ENCODE measurements at regions not wholly inside any gene's neighbourhood (a gene's known extent, or its start where the extent isn't known, plus 50 kb on each side); places are given as distances from the start of the nearest gene placed in this dataset.
"Not testable (repeated sequence)": the region's sequence is repeated elsewhere in the genome, so short reads cannot be mapped to it uniquely, and the experiment has no call there.

DNA sequence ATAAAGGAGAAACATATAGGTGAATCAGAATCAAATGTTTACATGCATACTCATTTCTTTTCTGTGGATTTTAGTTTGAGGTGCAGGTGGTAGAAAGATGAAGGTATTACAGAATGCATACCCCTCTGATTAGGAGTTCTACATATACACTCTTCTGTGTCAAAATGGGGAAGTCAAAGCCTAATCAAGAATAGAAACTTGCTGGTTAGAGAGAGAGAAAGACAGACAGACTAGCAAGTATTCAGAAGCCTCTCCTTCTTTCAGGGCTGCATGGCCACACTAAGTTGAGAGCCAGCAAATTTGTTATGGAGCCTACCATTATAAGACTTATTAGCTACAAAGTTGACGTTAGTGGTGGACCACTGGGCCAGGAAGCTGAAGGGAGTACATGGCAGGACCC is 358.3 kb upstream of the EYS start:
- no peaks in the 10 kb centered on the region for H3K27me3 Mint-ChIP-seq
- H3K27ac Mint-ChIP-seq: no peak overlapping the region
- H3K9me3 Mint-ChIP-seq: peaks cover 0 to 5% (median 0%) of the 10 kb centered on the region in 3 donors
- no peak overlapping the region for H3K4me3 Mint-ChIP-seq
- no peaks in the 10 kb centered on the region for H3K36me3 Mint-ChIP-seq
- no peaks in the 10 kb centered on the region for H3K4me1 Mint-ChIP-seq

DNA sequence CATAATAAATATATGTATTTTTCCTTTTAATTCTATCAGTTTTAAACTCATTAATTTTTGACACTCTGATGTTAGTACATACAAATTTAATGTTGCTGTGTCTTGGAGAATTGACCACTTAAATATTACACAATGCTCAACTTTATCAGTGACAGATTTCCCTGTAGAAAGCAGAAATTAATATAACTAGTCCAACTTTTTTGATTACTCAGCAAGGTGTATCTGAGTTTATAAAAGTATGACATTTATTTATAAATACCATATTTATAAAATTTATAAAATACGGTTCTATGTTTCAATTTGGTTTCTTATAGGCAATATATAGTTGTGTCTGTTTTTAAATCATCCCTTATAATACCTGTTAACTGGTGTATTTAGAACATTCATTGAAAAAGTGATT is 350.0 kb upstream of the EYS start:
- H3K4me3 Mint-ChIP-seq: no peak overlapping the region
- H3K36me3 Mint-ChIP-seq: peaks cover 2% of the 10 kb centered on the region
- no peak overlapping the region for H3K27ac Mint-ChIP-seq
- H3K27me3 Mint-ChIP-seq: no peaks in the 10 kb centered on the region
- H3K9me3 Mint-ChIP-seq: peaks cover 2 to 12% (median 7%) of the 10 kb centered on the region in 3 donors
- no peaks in the 10 kb centered on the region for H3K4me1 Mint-ChIP-seq

DNA sequence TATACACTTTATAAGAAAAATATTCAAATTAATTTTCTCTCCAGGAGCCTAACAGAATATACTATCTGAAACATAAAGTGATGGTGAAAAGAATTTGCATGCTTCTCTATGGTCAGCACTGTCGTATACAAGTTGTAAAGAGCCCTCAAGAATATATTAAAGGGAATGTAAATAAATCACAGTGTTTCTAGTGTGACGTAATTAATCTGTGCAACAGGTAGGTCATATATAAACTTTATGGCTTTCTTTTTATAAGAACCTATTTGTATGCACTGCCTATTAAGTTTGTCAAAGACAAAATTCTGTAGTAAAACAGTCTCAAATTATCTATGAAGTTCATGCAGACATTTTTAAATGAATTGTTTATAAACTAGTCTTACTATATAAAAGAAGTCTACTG is 347.9 kb upstream of the EYS start:
- Mint-ChIP-seq H3K4me3 (no peak overlapping the region), H3K4me1 (no peaks in the 10 kb centered on the region), H3K9me3 (peaks cover 2 to 12% (median 5%) of the 10 kb centered on the region in 3 donors), H3K27ac (no peak overlapping the region), H3K36me3 (peaks cover 2% of the 10 kb centered on the region), H3K27me3 (no peaks in the 10 kb centered on the region)

GRCh38 chr6:66051812-66052211 is 344.8 kb upstream of the EYS start:
- Mint-ChIP-seq H3K27ac (no peak overlapping the region), H3K27me3 (no peaks in the 10 kb centered on the region), H3K4me1 (no peaks in the 10 kb centered on the region), H3K4me3 (no peak overlapping the region), H3K9me3 (peaks cover 2 to 7% (median 4%) of the 10 kb centered on the region in 3 donors), H3K36me3 (peaks cover 2% of the 10 kb centered on the region)

- peaks cover 2% of the 10 kb centered on the region for H3K36me3 Mint-ChIP-seq
- no peaks in the 10 kb centered on the region for H3K27me3 Mint-ChIP-seq
- H3K9me3 Mint-ChIP-seq: peaks cover 2 to 10% (median 6%) of the 10 kb centered on the region in 3 donors
- H3K27ac Mint-ChIP-seq: no peak overlapping the region
- no peak overlapping the region for H3K4me3 Mint-ChIP-seq
- H3K4me1 Mint-ChIP-seq: no peaks in the 10 kb centered on the region
Observed at GRCh38 chr6:66048684-66049474, 341.9 kb upstream of the EYS start.

- H3K36me3 Mint-ChIP-seq: peaks cover 2% of the 10 kb centered on the region
- no peaks in the 10 kb centered on the region for H3K4me1 Mint-ChIP-seq
Observed at GRCh38 chr6:66032626-66033025, 325.6 kb upstream of the EYS start.

DNA sequence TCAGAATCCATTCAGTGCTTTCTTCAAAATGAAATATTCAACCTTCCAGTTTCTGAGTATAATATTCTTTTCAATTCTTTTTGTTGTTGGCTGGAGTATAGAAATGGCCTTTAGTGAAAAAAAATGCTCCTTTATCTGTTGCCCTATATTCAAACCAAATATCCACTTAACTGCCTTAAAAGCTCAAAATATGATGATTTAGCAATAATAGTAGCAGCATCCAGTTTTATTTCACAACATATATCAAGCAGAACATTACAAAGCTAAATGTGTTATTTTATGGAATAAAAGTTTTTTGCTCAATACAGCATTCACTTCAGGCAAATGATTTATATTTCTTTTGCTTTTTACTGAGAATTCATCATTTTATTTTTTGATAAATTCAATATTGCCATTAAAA is 322.4 kb upstream of the EYS start:
- H3K4me1 Mint-ChIP-seq: no peaks in the 10 kb centered on the region

More at GRCh38 chr6:66032626-66033025, 325.6 kb upstream of the EYS start:
- Mint-ChIP-seq H3K4me3 (no peak overlapping the region), H3K27me3 (no peaks in the 10 kb centered on the region), H3K27ac (no peak overlapping the region), H3K9me3 (peaks cover under 1 to 13% (median 6%) of the 10 kb centered on the region in 3 donors)

DNA sequence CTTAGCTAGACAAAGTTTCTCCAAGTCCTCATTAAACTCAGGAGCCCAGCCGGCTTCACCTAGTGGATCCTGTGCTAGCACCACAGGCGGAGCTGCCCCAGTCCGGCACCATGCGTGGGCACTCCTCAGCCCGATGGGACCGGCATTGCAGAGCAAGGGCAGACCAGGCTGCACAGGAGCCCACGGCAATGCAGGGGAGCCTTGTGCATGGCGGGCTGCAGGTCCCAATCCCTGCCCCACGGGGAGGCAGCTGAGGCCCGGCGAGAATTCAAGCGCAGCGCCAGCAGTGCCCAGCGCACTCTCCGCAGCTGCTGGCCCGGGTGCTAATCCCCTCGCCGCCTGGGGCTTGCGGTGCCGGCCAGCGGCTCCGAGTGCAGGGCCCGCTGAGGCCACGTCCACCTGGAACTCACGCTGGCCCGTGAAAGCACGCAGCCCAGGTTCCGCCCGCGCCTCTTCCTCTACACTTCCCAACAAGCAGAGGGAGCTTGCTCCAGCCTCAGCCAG is 292.3 kb upstream of the EYS start:
- Mint-ChIP-seq H3K4me1 (no peaks in the 10 kb centered on the region), H3K9me3 (peaks cover 0 to 8% (median 4%) of the 10 kb centered on the region in 3 donors), H3K27ac (no peak overlapping the region), H3K36me3 (no peaks in the 10 kb centered on the region), H3K27me3 (no peaks in the 10 kb centered on the region), H3K4me3 (no peak overlapping the region)

More for the DNA sequence above, 322.4 kb upstream of the EYS start:
- H3K9me3 Mint-ChIP-seq: peaks cover 0 to 7% (median 6%) of the 10 kb centered on the region in 3 donors
- H3K27me3 Mint-ChIP-seq: no peaks in the 10 kb centered on the region
- no peak overlapping the region for H3K4me3 Mint-ChIP-seq
- H3K36me3 Mint-ChIP-seq: peaks cover 2% of the 10 kb centered on the region
- no peak overlapping the region for H3K27ac Mint-ChIP-seq

DNA sequence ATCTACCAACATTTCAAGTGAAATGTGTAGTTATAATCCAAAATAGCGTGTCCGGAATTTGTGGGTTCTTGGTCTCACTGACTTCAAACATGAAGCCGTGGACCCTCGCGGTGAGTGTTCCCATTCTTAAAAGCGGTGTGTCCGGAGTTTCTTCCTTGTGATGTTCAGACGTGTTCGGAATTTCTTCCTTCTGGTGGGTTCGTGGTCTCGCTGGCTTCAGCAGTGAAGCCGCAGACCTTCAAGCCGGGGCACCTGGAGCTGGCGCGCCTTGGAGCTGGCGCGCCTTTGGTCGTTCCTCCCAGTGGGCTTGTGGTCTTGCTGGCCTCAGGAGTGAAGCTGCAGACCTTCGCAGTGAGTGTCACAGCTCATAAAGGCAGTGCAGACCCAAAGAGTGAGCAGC is 291.5 kb upstream of the EYS start:
- H3K9me3 Mint-ChIP-seq: peaks cover 0 to 8% (median 4%) of the 10 kb centered on the region in 3 donors
- no peaks in the 10 kb centered on the region for H3K27me3 Mint-ChIP-seq
- H3K4me1 Mint-ChIP-seq: no peaks in the 10 kb centered on the region
- H3K36me3 Mint-ChIP-seq: no peaks in the 10 kb centered on the region
- H3K4me3 Mint-ChIP-seq: no peak overlapping the region
- no peak overlapping the region for H3K27ac Mint-ChIP-seq

DNA sequence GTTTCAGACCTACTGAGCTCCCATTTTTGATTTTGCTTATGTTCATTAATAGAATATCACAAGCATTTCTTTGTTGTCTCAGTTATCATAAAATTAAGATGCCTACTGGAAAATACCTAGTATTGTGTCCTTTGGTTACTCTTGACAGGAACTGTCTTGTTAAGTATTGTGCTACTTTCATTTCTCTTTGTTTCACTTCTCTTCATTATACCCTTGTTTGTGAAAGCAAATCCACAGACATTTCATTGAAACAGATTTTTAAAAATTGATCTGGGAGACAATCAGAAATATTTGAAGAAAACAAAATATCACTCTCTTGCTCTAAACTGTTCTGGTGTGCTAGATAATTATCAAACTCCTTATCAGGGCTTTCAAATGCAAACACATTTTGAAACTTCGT is 290.5 kb upstream of the EYS start:
- Mint-ChIP-seq H3K36me3 (no peaks in the 10 kb centered on the region), H3K4me3 (no peak overlapping the region), H3K4me1 (no peaks in the 10 kb centered on the region), H3K27me3 (no peaks in the 10 kb centered on the region), H3K9me3 (peaks cover 0 to 15% (median 4%) of the 10 kb centered on the region in 3 donors), H3K27ac (no peak overlapping the region)

- no peak overlapping the region for H3K27ac Mint-ChIP-seq
- no peaks in the 10 kb centered on the region for H3K27me3 Mint-ChIP-seq
- H3K36me3 Mint-ChIP-seq: no peaks in the 10 kb centered on the region
- H3K4me3 Mint-ChIP-seq: no peak overlapping the region
- no peaks in the 10 kb centered on the region for H3K4me1 Mint-ChIP-seq
- peaks cover 0 to 11% (median 4%) of the 10 kb centered on the region in 3 donors for H3K9me3 Mint-ChIP-seq
Observed at GRCh38 chr6:65996096-65996495, 289.1 kb upstream of the EYS start.

DNA sequence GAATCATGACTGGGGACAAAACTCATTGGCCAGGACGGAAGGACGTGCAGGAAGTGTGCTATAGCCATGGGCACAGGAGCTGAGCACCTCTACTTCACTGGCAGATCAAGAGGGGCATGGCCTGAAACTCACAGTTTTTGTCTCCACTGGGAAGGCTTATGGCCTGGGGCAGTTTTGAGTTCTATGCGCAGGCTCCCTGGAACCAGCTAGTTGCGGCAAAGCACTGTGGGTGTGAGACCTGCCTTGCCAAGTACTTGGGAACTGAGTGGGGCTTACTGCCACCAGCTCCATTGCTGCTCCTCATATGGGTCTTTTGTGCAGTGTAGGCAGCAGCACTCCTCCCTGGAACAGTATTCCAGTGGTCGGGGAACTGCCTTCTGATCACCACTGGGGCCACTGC is 282.6 kb upstream of the EYS start:
- no peak overlapping the region for H3K27ac Mint-ChIP-seq
- no peaks in the 10 kb centered on the region for H3K27me3 Mint-ChIP-seq
- H3K9me3 Mint-ChIP-seq: peaks cover 0 to 11% (median 7%) of the 10 kb centered on the region in 3 donors
- H3K36me3 Mint-ChIP-seq: no peaks in the 10 kb centered on the region
- H3K4me1 Mint-ChIP-seq: no peaks in the 10 kb centered on the region
- H3K4me3 Mint-ChIP-seq: no peak overlapping the region

DNA sequence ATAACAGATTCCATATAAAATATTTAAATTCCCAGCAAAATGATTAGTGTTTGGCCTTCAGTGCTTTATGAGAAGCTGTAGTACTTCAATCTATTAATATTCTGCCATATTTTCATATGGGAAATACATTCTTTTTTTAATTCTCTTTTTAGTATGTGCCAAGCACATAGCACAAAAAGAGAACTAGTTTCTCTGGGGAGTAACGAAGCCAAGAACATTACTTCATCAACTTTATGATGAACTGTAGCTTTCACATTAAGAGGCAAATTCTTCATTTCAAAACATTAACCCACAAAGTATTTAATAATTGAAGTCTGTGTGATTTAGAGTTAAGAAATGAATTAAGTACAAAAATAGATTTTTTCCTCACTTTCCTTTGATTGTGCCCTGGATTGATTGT is 281.0 kb upstream of the EYS start:
- Mint-ChIP-seq H3K36me3 (no peaks in the 10 kb centered on the region), H3K27me3 (no peaks in the 10 kb centered on the region), H3K4me1 (no peaks in the 10 kb centered on the region), H3K27ac (no peak overlapping the region), H3K4me3 (no peak overlapping the region), H3K9me3 (peaks cover 0 to 9% (median 5%) of the 10 kb centered on the region in 3 donors)

DNA sequence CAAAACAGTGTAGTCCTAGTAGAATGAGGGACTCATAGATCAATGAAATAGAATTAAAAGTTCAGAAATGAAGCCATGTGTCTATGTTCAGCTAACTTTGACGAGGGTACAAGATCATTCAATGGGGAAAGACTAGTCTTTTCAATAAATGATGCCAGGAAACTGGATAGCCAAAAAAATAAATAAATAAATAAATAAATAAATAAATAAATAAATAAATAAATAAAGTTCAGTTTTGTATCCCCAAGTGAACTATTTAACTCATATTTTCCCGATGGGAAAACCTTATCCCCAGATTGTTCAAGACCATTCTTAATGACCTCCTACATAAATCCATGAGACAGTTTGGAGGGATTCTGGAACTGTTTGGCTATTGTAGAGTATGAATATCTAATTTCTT is 277.1 kb upstream of the EYS start:
- peaks cover 0 to 13% (median 12%) of the 10 kb centered on the region in 3 donors for H3K9me3 Mint-ChIP-seq
- no peaks in the 10 kb centered on the region for H3K4me1 Mint-ChIP-seq
- no peak overlapping the region for H3K4me3 Mint-ChIP-seq
- H3K36me3 Mint-ChIP-seq: peaks cover 4% of the 10 kb centered on the region
- H3K27me3 Mint-ChIP-seq: no peaks in the 10 kb centered on the region
- H3K27ac Mint-ChIP-seq: no peak overlapping the region

DNA sequence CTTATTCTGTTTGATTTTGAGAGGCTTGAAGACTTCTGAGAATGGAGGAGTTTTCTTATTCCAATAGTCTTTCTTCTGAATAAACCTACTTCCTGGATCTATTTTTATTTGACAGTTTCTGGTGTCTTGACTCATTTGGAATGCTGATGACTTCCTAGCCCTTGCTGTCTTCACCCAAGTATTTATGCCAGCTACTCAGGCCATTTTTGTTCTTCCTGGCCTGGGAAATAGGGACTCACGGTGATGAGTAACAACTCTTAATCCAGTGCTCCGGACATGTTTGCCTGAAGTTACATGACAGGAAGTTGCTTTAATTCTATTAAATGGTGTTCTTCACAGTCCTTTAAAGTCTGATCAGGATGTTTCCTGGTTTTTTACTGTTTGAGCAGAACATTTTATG is 272.1 kb upstream of the EYS start:
- Mint-ChIP-seq H3K4me1 (no peaks in the 10 kb centered on the region), H3K27ac (no peak overlapping the region), H3K36me3 (peaks cover 4% of the 10 kb centered on the region), H3K27me3 (no peaks in the 10 kb centered on the region), H3K9me3 (peaks cover 2 to 8% (median 4%) of the 10 kb centered on the region in 3 donors), H3K4me3 (no peak overlapping the region)

DNA sequence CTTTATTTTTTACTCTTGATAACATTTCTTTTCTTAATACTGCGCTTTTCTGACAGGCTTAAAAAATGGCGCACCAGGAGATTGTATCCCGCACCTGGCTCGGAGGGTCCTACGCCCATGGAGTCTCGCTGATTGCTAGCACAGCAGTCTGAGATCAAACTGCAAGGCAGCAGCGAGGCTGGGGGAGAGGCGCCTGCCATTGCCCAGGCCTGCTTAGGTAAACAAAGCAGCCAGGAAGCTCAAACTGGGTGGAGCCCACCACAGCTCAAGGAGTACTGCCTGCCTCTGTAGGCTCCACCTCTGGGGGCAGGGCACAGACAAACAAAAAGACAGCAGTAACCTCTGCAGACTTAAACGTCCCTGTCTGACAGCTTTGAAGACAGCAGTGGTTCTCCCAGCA is 264.2 kb upstream of the EYS start:
- not testable (repeated sequence) for H3K4me1 Mint-ChIP-seq, H3K4me3 Mint-ChIP-seq, H3K36me3 Mint-ChIP-seq, H3K27ac Mint-ChIP-seq, H3K27me3 Mint-ChIP-seq, H3K9me3 Mint-ChIP-seq
